ENCODE measurements at regions not wholly inside any gene's neighbourhood (a gene's known extent, or its start where the extent isn't known, plus 50 kb on each side); places are given as distances from the start of the nearest gene placed in this dataset.
"Not testable (repeated sequence)": the region's sequence is repeated elsewhere in the genome, so short reads cannot be mapped to it uniquely, and the experiment has no call there.

- DNase-seq: no peak
Measured at GRCh38 chr20:40634891-40635290, 54.1 kb downstream of the MAFB start.

GRCh38 chr20:40633123-40633850, 55.7 kb downstream of the MAFB start:
- no peak for DNase-seq

- no peak for DNase-seq
Measured at GRCh38 chr20:40632346-40632976, 56.6 kb downstream of the MAFB start.

- DNase-seq: no peak
Measured at GRCh38 chr20:40631119-40631631, 57.9 kb downstream of the MAFB start.

- peak; percentile 21 to 49 for DNase-seq
Measured at GRCh38 chr20:40630713-40631112, 58.3 kb downstream of the MAFB start.

GRCh38 chr20:40630099-40630498, 58.9 kb downstream of the MAFB start:
- DNase-seq: no peak

- DNase-seq: no peak
Measured at GRCh38 chr20:40628877-40629276, 60.2 kb downstream of the MAFB start.

GRCh38 chr20:40619053-40619452, 70.0 kb downstream of the MAFB start:
- DNase-seq: not testable (repeated sequence)

- no peak for DNase-seq
Measured at GRCh38 chr20:40617594-40617993, 71.4 kb downstream of the MAFB start.

GRCh38 chr20:40612837-40613236, 76.2 kb downstream of the MAFB start:
- no peak for DNase-seq

- no peak for DNase-seq
Measured at GRCh38 chr20:40612247-40612646, 76.8 kb downstream of the MAFB start.

GRCh38 chr20:40610730-40611129, 78.3 kb downstream of the MAFB start:
- DNase-seq: peak; percentile 59 to 60

GRCh38 chr20:40607927-40608326, 81.1 kb downstream of the MAFB start:
- DNase-seq: no peak

- DNase-seq: no peak
Measured at GRCh38 chr20:40606660-40607059, 82.4 kb downstream of the MAFB start.

GRCh38 chr20:40606237-40606636, 82.8 kb downstream of the MAFB start:
- DNase-seq: no peak

- no peak for DNase-seq
Measured at GRCh38 chr20:40604416-40604815, 84.6 kb downstream of the MAFB start.

GRCh38 chr20:40603057-40603651, 85.9 kb downstream of the MAFB start:
- no peak for DNase-seq

- DNase-seq: peak; percentile 55 to 72
Measured at GRCh38 chr20:40602381-40602780, 86.7 kb downstream of the MAFB start.

GRCh38 chr20:40600441-40601219, 88.4 kb downstream of the MAFB start:
- peak in 1 of 2 donors; percentile 14 for DNase-seq

- no peak for DNase-seq
Measured at GRCh38 chr20:40599987-40600386, 89.0 kb downstream of the MAFB start.

- no peak for DNase-seq
Measured at GRCh38 chr20:40592941-40593340, 96.1 kb downstream of the MAFB start.

- DNase-seq: peak in 1 of 2 donors; percentile 38
Measured at GRCh38 chr20:40591536-40591935, 97.5 kb downstream of the MAFB start.

GRCh38 chr20:40591119-40591518, 97.9 kb downstream of the MAFB start:
- DNase-seq: no peak
